ENCODE measurements at regions not wholly inside any gene's neighbourhood (a gene's known extent, or its start where the extent isn't known, plus 50 kb on each side); places are given as distances from the start of the nearest gene placed in this dataset.
A peak's percentile ranks its signal among the peaks of the same experiment; 100 is the strongest.

DNA sequence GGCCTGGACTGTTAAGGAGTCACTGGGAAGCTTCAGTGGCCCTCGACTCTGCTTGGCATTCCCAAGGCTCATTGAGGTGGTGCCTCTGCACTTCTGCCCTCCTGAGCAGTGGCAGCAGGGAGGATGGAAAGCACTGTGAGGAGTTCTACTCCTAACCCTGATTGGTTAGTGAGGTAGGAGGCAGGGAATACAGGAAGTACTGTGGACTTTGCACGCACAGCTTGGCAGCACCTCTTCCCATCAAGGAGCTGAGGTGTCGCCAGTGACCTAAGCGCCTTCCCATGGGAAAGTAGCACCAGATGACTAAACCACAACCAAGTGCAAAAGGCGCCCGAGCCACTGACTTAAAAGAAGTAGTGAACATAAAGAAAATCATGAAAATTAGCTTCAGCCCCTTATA is 152.5 kb upstream of the CADM1 start:
- ChIA-PET CTCF (ENCODE audit: low intra/inter-chr PET ratio, low total read pairs) (no interaction called here), POLR2A (no interaction called here)
- Histone ChIP-seq H3K27ac (ENCODE audit: extremely low read length, insufficient read depth, low read length) (no peak overlapping the region), H3K9me3 (ENCODE audit: low read length) (no peaks in the 10 kb centered on the region), H2AFZ (ENCODE audit: low read length) (no peak overlapping the region), H3K4me3 (replicated peaks in 1 of 3; ENCODE audit: insufficient read depth in 1 of 3, low read depth in 2 of 3, low read length in 3 of 3) (no peak overlapping the region), H4K20me1 (ENCODE audit: insufficient read depth, low read length) (no peaks in the 10 kb centered on the region), H3K4me1 (ENCODE audit: insufficient read depth, low read length) (peaks cover 10% of the 10 kb centered on the region), H3K4me2 (ENCODE audit: low read depth, low read length) (no peak overlapping the region), H3K9ac (ENCODE audit: insufficient read depth, low read depth, low read length) (no peak overlapping the region), H3K36me3 (replicated peaks in 1 of 2; ENCODE audit: control insufficient read depth in 1 of 2, insufficient read depth in 2 of 2, low read length in 2 of 2) (no peaks in the 10 kb centered on the region), H3K79me2 (ENCODE audit: insufficient read depth, low read length) (no peaks in the 10 kb centered on the region), H3K27me3 (ENCODE audit: control insufficient read depth in 1 of 2, insufficient read depth in 2 of 2, low read length in 2 of 2) (peaks cover 0 to 49% of the 10 kb centered on the region in 2 experiments; a peak in 4 of 5 replicates)
- FAIRE-seq (no peak), ATAC-seq (peak; percentile 78), DNase-seq (ENCODE audit: low spot score) (peak; percentile 45)
- intact Hi-C loops (cut with micrococcal nuclease; ENCODE audit: unreplicated experiment) = no loop called here
- no TSS peak for BruUV-seq (replicated peaks)
- peak; percentile 41; the same call in 1 of the 2 replicates for TF ChIP-seq NFYB (CRISPR knock-in tag; IDR thresholded peaks at IDR 0.05)
- no peak for TF ChIP-seq ELF3 (CRISPR knock-in tag; IDR thresholded peaks at IDR 0.05)
- TF ChIP-seq SALL1 (CRISPR knock-in tag; IDR thresholded peaks at IDR 0.05) = no peak
- TF ChIP-seq ZNF614 (CRISPR knock-in tag; IDR thresholded peaks at IDR 0.05; ENCODE audit: borderline replicate concordance) = no peak
- TF ChIP-seq HNF4A (CRISPR knock-in tag; IDR thresholded peaks at IDR 0.05) = peak; percentile 61; the same call in 1 of the 2 replicates
- TF ChIP-seq, protein P1, sequence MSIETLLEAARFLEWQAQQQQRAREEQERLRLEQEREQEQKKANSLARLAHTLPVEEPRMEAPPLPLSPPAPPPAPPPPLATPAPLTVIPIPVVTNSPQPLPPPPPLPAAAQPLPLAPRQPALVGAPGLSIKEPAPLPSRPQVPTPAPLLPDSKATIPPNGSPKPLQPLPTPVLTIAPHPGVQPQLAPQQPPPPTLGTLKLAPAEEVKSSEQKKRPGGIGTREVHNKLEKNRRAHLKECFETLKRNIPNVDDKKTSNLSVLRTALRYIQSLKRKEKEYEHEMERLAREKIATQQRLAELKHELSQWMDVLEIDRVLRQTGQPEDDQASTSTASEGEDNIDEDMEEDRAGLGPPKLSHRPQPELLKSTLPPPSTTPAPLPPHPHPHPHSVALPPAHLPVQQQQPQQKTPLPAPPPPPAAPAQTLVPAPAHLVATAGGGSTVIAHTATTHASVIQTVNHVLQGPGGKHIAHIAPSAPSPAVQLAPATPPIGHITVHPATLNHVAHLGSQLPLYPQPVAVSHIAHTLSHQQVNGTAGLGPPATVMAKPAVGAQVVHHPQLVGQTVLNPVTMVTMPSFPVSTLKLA (IDR thresholded peaks at IDR 0.05) = no peak
- TF ChIP-seq FOXJ3 (CRISPR knock-in tag; IDR thresholded peaks at IDR 0.05; ENCODE audit: borderline replicate concordance) = no peak
- no peak for TF ChIP-seq KDM2A (CRISPR knock-in tag; IDR thresholded peaks at IDR 0.05; ENCODE audit: borderline replicate concordance, low read depth)
- 0 out of 2 replicates have a peak, but pooled peaks have one; percentile 11 for TF ChIP-seq HNF4G (IDR thresholded peaks at IDR 0.05; ENCODE audit: borderline replicate concordance, low read depth, low read length)
- no peak for TF ChIP-seq HNF4G (CRISPR knock-in tag; IDR thresholded peaks at IDR 0.05; ENCODE audit: borderline replicate concordance, low read depth)
- TF ChIP-seq ZC3H13 (CRISPR knock-in tag; IDR thresholded peaks at IDR 0.05) = no peak
- TF ChIP-seq ELF1 (CRISPR knock-in tag; IDR thresholded peaks at IDR 0.05) = peak; percentile 45; the same call in 1 of the 2 replicates
- no peak for TF ChIP-seq PHF20 (CRISPR knock-in tag; IDR thresholded peaks at IDR 0.05)
- in situ Hi-C loops (cut with HindIII; ENCODE audit: extremely low pct_ligation_motif_present, low pct_unique_long_range_greater_than_20kb) = no loop called here
- 19% methylated on average over 4 of the region's 6 CpGs for WGBS (ENCODE audit: low lambda C conversion rate)

Data from HepG2 (cell line).